GM21381 (cell line): ENCODE measurements at regions not wholly inside any gene's neighbourhood (a gene's known extent, or its start where the extent isn't known, plus 50 kb on each side); places are given as distances from the start of the nearest gene placed in this dataset.
"Not testable (repeated sequence)": the region's sequence is repeated elsewhere in the genome, so short reads cannot be mapped to it uniquely, and the experiment has no call there.

Experiments
- ATAC-seq: cut with Tn5 transposase; IDR thresholded peaks from one replicate; pipeline ENCODE4 v1.9.1; 2021; ENCODE audit warnings: mild to moderate bottlenecking, moderate library complexity; ENCODE audit not compliant: unreplicated experiment

DNA sequence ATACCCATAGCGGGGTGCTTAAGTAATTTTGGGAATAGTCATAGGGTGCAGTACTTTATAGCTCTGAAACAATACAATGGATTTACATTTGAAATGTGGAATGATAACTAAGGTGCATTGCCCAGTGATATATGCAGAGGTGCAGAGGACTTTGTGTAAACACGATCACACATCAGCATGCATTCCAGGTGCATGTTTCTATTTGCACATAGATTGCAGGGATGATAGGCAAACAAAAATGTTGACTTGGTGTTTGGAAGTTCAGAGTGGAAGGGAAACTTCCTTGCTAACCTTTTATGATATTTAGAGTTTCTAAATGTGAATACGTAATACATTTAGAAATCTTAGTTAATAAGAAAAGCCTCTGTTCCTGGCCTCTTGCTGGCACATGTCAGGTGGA is 941.5 kb downstream of the TUBA3C start:
- not testable (repeated sequence) for ATAC-seq

DNA sequence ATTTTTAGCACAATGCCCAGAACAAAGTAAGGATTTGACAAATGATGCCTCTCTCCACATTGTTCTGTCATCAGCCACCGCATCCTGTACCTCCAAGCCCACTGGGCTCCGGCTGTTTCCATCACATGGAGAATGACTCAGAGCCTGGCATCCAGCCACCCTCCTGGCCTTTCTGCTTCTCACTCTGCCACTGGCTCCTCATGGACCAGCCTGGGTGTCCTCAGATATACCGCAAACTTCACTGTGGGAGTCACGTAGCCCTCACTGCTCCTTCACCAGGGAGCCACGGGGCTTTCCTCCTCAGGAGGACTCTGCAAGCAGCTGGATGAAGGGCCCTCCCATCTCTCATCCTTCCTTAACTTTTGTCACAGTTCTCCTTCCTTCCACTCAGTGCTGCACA is 943.0 kb downstream of the TUBA3C start:
- ATAC-seq = not testable (repeated sequence)

DNA sequence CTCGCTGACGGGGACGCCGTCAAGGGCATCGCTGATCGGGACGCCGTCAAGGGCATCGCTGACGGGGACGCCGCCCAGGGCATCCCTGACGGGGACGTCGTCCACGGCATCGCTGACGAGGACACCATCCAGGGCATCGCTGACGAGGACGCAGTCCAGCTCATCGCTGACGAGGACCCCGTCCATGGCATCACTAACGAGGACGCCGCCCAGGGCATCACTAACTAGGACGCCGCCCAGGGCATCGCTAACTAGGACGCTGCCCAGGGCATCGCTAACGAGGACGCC is 945.2 kb downstream of the TUBA3C start:
- no peak for ATAC-seq

DNA sequence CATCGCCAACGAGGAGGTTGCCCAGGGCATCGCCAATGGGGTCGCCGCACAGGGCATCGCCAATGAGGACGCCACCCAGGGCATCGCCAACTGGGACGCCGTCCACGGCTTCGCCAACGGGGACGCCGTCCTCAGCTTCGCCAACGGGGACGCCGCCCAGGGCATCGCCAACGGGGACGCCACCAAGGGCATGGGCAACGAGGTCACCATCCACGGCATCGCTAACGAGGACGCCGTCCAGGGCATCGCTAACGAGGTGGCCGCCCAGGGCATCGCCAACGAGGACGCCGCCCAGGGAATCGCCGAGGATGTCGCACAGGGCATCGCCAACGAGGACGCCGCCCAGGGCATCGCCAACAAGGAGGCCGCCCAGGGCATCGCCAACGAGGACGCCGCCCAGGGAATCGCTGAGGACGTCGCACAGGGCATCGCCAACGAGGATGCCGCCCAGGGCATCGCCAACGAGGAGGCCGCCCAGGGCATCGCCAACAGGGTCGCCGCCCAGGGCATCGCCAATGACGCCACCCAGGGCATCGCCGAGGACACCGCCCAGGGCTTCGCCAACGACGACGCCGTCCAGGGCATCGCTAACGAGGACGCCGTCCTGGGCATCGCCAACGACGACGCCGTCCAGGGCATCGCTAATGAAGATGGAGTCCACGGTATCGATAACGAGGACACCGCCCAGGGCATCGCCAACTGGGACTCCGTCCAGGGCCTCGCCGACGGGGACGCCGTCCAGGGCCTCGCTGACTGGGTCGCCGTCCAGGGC is 945.7 kb downstream of the TUBA3C start:
- no peak for ATAC-seq

GRCh38 chr13:18235172-18235571 is 946.5 kb downstream of the TUBA3C start:
- ATAC-seq = no peak

- ATAC-seq = not testable (repeated sequence)
Observed at GRCh38 chr13:18234451-18234850, 947.2 kb downstream of the TUBA3C start.

GRCh38 chr13:18233783-18234299 is 947.8 kb downstream of the TUBA3C start:
- ATAC-seq = no peak

- no peak for ATAC-seq
Observed at GRCh38 chr13:18232994-18233782, 948.4 kb downstream of the TUBA3C start.

DNA sequence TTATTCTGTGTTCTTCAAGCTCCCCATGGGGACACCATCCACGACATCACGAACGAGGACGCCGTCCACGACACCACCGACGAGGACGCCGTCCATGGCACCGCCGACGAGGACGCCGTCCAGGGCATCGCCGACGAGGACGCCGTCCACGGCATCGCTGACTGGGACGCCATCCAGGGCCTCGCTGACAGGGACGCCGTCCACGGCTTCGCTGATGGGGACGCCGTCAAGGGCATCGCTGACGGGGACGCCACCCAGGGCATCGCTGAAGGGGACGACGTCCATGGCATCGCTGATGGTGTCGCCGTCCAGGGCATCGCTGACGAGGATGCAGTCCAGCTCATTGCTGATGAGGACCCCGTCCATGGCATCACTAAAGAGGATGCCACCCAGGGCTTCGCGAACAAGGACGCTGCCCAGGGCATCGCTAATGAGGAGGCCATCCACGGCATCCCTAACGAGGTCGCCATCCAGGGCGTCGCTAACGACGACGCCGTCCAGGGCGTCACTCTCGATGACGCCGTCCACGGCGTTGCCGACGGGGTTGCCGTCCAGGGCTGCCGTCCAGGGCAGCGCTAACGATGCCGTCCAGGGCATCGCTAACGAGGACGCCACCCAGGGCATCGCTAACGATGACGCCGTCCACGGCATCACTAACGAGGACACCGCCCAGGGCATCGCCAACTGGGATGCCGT is 949.2 kb downstream of the TUBA3C start:
- no peak for ATAC-seq

DNA sequence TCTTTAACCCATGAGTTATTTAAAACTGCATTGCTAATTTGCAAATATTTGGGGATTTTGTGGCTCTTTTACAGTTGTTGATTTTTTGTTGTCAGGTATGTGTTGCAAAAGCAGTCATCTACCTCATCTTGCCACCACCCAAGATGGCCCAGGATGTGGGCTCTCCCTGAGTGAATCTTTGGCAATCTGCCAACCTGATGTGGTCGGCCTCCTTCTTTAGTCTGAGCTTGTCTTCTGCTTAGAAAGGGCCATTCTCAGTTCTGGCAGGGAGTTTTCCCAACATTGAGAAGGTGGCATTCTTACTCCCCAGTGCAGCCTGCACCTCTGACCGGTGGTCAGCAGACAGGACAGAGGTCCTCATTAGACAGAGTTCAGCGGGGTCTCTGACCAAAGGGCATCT is 957.2 kb downstream of the TUBA3C start:
- ATAC-seq = not testable (repeated sequence)

GRCh38 chr13:18214689-18215088 is 966.9 kb downstream of the TUBA3C start:
- not testable (repeated sequence) for ATAC-seq

- ATAC-seq = not testable (repeated sequence)
Observed at GRCh38 chr13:18213511-18213910, 968.1 kb downstream of the TUBA3C start.

DNA sequence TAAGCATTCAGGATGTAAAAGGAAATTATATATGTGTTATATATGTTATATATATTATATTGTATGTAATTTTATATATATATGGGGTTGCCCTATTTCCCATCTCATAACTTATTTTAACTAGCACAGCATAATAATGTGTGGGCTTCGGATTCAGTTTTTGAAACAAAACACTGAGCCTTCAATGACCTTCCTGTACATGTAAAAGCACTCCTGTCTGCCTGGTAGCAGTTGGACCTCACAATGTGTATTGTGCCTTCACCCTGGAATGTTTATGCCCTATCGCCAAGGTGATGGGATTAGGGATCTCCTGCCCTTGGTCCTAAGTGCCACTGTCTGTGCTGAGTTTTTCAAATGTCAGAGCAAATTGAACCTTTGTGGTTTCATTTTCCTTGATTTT is 968.8 kb downstream of the TUBA3C start:
- ATAC-seq = peak; percentile 31

- ATAC-seq = peak; percentile 88
Observed at GRCh38 chr13:18211752-18212560, 969.7 kb downstream of the TUBA3C start.

DNA sequence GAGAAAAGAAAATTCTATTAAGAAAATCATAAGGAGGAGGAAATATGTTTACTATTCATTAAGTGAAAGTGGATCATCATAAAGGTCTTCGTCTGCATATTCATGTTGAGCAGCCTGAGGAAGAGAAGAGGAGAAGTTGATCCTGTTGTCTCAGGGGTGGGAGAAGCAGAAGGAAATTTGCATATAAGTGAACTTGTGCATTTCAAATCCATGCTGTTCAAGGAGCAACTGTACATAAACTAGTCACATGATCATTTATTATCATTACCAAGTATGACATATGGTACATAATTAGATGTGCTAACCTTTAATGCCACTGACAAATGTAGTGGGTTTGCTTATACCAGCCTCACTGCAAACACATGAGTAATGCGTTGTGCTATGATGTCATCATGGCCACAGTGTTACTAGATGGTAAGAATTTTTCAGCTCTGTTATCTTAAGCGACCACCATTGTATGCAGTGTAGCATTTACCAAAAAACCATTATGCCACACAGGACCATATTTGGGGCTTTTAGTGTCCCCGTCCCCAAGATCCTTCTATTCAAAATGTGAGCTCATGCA is 976.9 kb downstream of the TUBA3C start:
- ATAC-seq = not testable (repeated sequence)

GRCh38 chr13:18195365-18195678 is 986.3 kb downstream of the TUBA3C start:
- ATAC-seq = not testable (repeated sequence)

- not testable (repeated sequence) for ATAC-seq
Observed at GRCh38 chr13:18194631-18195364, 986.8 kb downstream of the TUBA3C start.

- ATAC-seq = not testable (repeated sequence)
Observed at GRCh38 chr13:18194104-18194503, 987.5 kb downstream of the TUBA3C start.
